H1 (cell line): ENCODE measurements at regions not wholly inside any gene's neighbourhood (a gene's known extent, or its start where the extent isn't known, plus 50 kb on each side); places are given as distances from the start of the nearest gene placed in this dataset.

Experiments used
- CTCF ChIA-PET: fragments of 300-600 bp; sonication (Branson Sonifier 250); formaldehyde crosslinking; loops from one replicate; lab custom pipeline; 2021; ENCODE audit not compliant: partially characterized antibody; lab: Charles Lee
- POLR2A ChIA-PET: fragments of 300-600 bp; sonication (Branson Sonifier 250); formaldehyde crosslinking; loops from one replicate; lab custom pipeline; 2021; ENCODE audit warnings: inconsistent platforms; ENCODE audit not compliant: partially characterized antibody; lab: Charles Lee
- DNase-seq, 2 experiments: peaks; one replicate each; pipeline versions ENCODE4 v3.0.0 to v3.0.0-alpha.2; 2010 to 2022; ENCODE audit warnings: low spot score in 2 of 2, low read depth in 1 of 2, mixed read lengths in 1 of 2
- FAIRE-seq: peaks from 2 replicates; lab custom pipeline; 2011; peaks lifted over from hg19 to GRCh38; lab: Jason Lieb, UNC
- H2AFZ ChIP-seq: 2 replicates; pipeline ENCODE4 v1.8.1; 2012; ENCODE audit warnings: low read length, inconsistent platforms
- H2AK5ac ChIP-seq: 2 replicates; pipeline ENCODE4 v1.6.1; 2013; ENCODE audit warnings: low read depth, low read length
- H2BK120ac ChIP-seq: replicated peaks from 2 replicates; pipeline ENCODE3; 2013; ENCODE audit warnings: low read depth, low read length, inconsistent platforms
- H2BK12ac ChIP-seq: 2 replicates; pipeline ENCODE4 v1.6.1; 2013; ENCODE audit warnings: low read depth, low read length
- H2BK15ac ChIP-seq: 2 replicates; pipeline ENCODE4 v1.6.1; 2013; ENCODE audit warnings: low read length
- H2BK20ac ChIP-seq: 2 replicates; pipeline ENCODE4 v1.6.1; 2013; ENCODE audit warnings: low read length
- H2BK5ac ChIP-seq: 2 replicates; pipeline ENCODE4 v1.6.1; 2013; ENCODE audit warnings: low read depth, low read length
- H3K14ac ChIP-seq: 2 replicates; pipeline ENCODE4 v1.6.1; 2013; ENCODE audit warnings: inconsistent platforms; ENCODE audit not compliant: insufficient read length
- H3K18ac ChIP-seq: 2 replicates; pipeline ENCODE4 v1.6.1; 2013; ENCODE audit warnings: low read length; ENCODE audit errors: extremely low read depth
- H3K23ac ChIP-seq: 2 replicates; pipeline ENCODE4 v1.6.1; 2013; ENCODE audit warnings: inconsistent platforms; ENCODE audit not compliant: insufficient read length
- H3K23me2 ChIP-seq: 2 replicates; pipeline ENCODE4 v1.6.1; 2013; ENCODE audit warnings: low read depth, low read length
- H3K27ac ChIP-seq: 2 replicates; pipeline ENCODE4 v1.6.1; 2011; ENCODE audit warnings: low read depth, low read length, inconsistent platforms
- H3K27me3 ChIP-seq, 4 experiments: replicated peaks in 1 of 4; 1 replicate in 1 of 4; 2 replicates in 3 of 4; pipeline versions ENCODE4 v1.6.1 to v1.8.1; 2011 to 2013; ENCODE audit warnings: low read length in 3 of 4, mild to moderate bottlenecking in 3 of 4, inconsistent platforms in 2 of 4, mixed read lengths in 2 of 4, moderate library complexity in 1 of 4; ENCODE audit not compliant: control insufficient read depth in 3 of 4, insufficient read depth in 3 of 4; ENCODE audit errors: extremely low read depth in 1 of 4
- H3K36me3 ChIP-seq, 4 experiments: 2 replicates each; pipeline versions ENCODE4 v1.6.1 to v1.8.1; 2011 to 2013; ENCODE audit warnings: mild to moderate bottlenecking in 4 of 4, low read length in 3 of 4, moderate library complexity in 2 of 4, control low read depth in 1 of 4, inconsistent platforms in 1 of 4; ENCODE audit not compliant: insufficient read depth in 4 of 4, control insufficient read depth in 2 of 4
- H3K4ac ChIP-seq: replicated peaks from 2 replicates; pipeline ENCODE3; 2013; ENCODE audit warnings: low read length, low read depth, mixed read lengths, inconsistent platforms; ENCODE audit not compliant: insufficient read length
- H3K4me1 ChIP-seq, 4 experiments: replicated peaks in 1 of 4; 1 replicate in 1 of 4; 2 replicates in 3 of 4; pipeline versions ENCODE4 v1.6.1 to v1.8.1; 2011 to 2013; ENCODE audit warnings: low read length in 3 of 4, inconsistent platforms in 2 of 4, mixed read lengths in 1 of 4; ENCODE audit not compliant: insufficient read depth in 4 of 4, control insufficient read depth in 3 of 4
- H3K4me2 ChIP-seq, 2 experiments: 2 replicates each; pipeline versions ENCODE4 v1.6.1 to v1.8.1; 2011 to 2013; ENCODE audit warnings: low read depth in 2 of 2, low read length in 2 of 2, control low read depth in 1 of 2, inconsistent platforms in 1 of 2, mild to moderate bottlenecking in 1 of 2; ENCODE audit not compliant: insufficient read depth in 1 of 2
- H3K4me3 ChIP-seq, 4 experiments: fragments of 200-600, 300-600 bp in 1 of 4; sonication (generic), shearing (Covaris generic), sonication (Bioruptor Twin) in 1 of 4; 2 replicates each; pipeline versions ENCODE4 v1.5.1 to v1.8.1; 2011 to 2016; ENCODE audit warnings: low read length in 4 of 4, low read depth in 3 of 4, control low read depth in 2 of 4, inconsistent platforms in 2 of 4, mild to moderate bottlenecking in 2 of 4, mixed read lengths in 1 of 4, moderate library complexity in 1 of 4; ENCODE audit not compliant: insufficient read depth in 2 of 4; ENCODE audit errors: extremely low read depth in 1 of 4
- H3K56ac ChIP-seq: replicated peaks from 2 replicates; pipeline ENCODE3; 2013; ENCODE audit warnings: low read depth, mild to moderate bottlenecking, mixed read lengths, low read length, inconsistent platforms; ENCODE audit not compliant: insufficient read length
- H3K79me1 ChIP-seq: 2 replicates; pipeline ENCODE4 v1.6.1; 2013; ENCODE audit warnings: low read depth, low read length, control low read depth
- H3K79me2 ChIP-seq, 2 experiments: 2 replicates each; pipeline versions ENCODE4 v1.6.1 to v1.8.1; 2012 to 2013; ENCODE audit warnings: low read length in 2 of 2, mild to moderate bottlenecking in 2 of 2, inconsistent platforms in 1 of 2; ENCODE audit not compliant: insufficient read depth in 2 of 2, control insufficient read depth in 1 of 2
- H3K9ac ChIP-seq, 4 experiments: replicated peaks in 1 of 4; 1 replicate in 1 of 4; 2 replicates in 3 of 4; pipeline versions ENCODE4 v1.6.1 to v1.8.1; 2011 to 2013; ENCODE audit warnings: low read depth in 3 of 4, low read length in 3 of 4, control low read depth in 2 of 4, mild to moderate bottlenecking in 2 of 4, moderate library complexity in 2 of 4, inconsistent platforms in 1 of 4; ENCODE audit errors: extremely low read depth in 1 of 4
- H3K9me3 ChIP-seq, 2 experiments: 2 replicates each; pipeline versions ENCODE4 v1.6.1 to v1.8.1; 2012 to 2013; ENCODE audit warnings: mild to moderate bottlenecking in 2 of 2, moderate library complexity in 2 of 2, control low read depth in 1 of 2, inconsistent platforms in 1 of 2, low read depth in 1 of 2, low read length in 1 of 2, mixed read lengths in 1 of 2; ENCODE audit not compliant: insufficient read depth in 2 of 2
- H4K20me1 ChIP-seq, 2 experiments: replicated peaks in 1 of 2; 2 replicates each; pipeline versions ENCODE3 to v1.8.1; 2011 to 2013; ENCODE audit warnings: inconsistent platforms in 2 of 2, low read length in 2 of 2, mild to moderate bottlenecking in 1 of 2; ENCODE audit not compliant: insufficient read depth in 2 of 2, control insufficient read depth in 1 of 2
- H4K5ac ChIP-seq: 2 replicates; pipeline ENCODE4 v1.6.1; 2013; ENCODE audit warnings: low read length, low read depth, mixed read lengths, inconsistent platforms; ENCODE audit not compliant: insufficient read length
- H4K8ac ChIP-seq: 2 replicates; pipeline ENCODE4 v1.8.0; 2013; ENCODE audit warnings: mild to moderate bottlenecking, moderate library complexity, low read length, inconsistent platforms; ENCODE audit not compliant: insufficient read depth; ENCODE audit errors: extremely low read depth
- H4K91ac ChIP-seq: replicated peaks from 2 replicates; pipeline ENCODE3; 2013; ENCODE audit warnings: low read length, mixed read lengths, inconsistent platforms; ENCODE audit not compliant: insufficient read length
- BACH1 ChIP-seq: IDR thresholded peaks from 2 replicates; pipeline ENCODE4 v1.6.1; 2012; ENCODE audit warnings: low read length, improper control_type of control experiment
- BCL11A ChIP-seq, 2 experiments: IDR thresholded peaks; one replicate each; pipeline ENCODE4 v1.6.1; 2011; ENCODE audit warnings: low read depth in 2 of 2, low read length in 2 of 2, mild to moderate bottlenecking in 2 of 2
- CBX8 ChIP-seq: fragments of 300-800, 300-1000 bp; sonication (generic); IDR thresholded peaks from 2 replicates; pipeline ENCODE4 v1.7.1; 2016; ENCODE audit warnings: low read depth, low read length, borderline replicate concordance
- CTBP2 ChIP-seq: IDR thresholded peaks from 2 replicates; pipeline ENCODE4 v1.7.0; 2011; ENCODE audit warnings: borderline replicate concordance, mild to moderate bottlenecking, moderate library complexity, mixed read lengths, low read length; ENCODE audit not compliant: insufficient read depth, insufficient read length
- HDAC6 ChIP-seq: IDR thresholded peaks from one replicate; pipeline ENCODE4 v1.7.1; 2012; ENCODE audit warnings: low read depth, mild to moderate bottlenecking, inconsistent platforms, low read length, moderate library complexity
- RFX5 ChIP-seq: IDR thresholded peaks from 2 replicates; pipeline ENCODE4 v1.6.1; 2011; ENCODE audit warnings: low read depth, low read length, improper control_type of control experiment, borderline replicate concordance
- RXRA ChIP-seq: IDR thresholded peaks from 2 replicates; pipeline ENCODE4 v1.6.1; 2011; ENCODE audit warnings: low read depth, mild to moderate bottlenecking, low read length, moderate library complexity; ENCODE audit not compliant: insufficient read depth
- SP4 ChIP-seq: IDR thresholded peaks from 2 replicates; pipeline ENCODE4 v1.6.1; 2012; ENCODE audit warnings: low read length, inconsistent platforms
- ZNF274 ChIP-seq: IDR thresholded peaks from 2 replicates; pipeline ENCODE4 v1.7.0; 2012; ENCODE audit warnings: low read length, borderline replicate concordance; ENCODE audit errors: extremely low read depth

- Histone ChIP-seq H3K23me2 (no peaks in the 10 kb centered on the region), H2AK5ac (no peak overlapping the region), H3K27me3 (peaks cover 0 to 1% (median 0%) of the 10 kb centered on the region in 4 experiments; a peak in 1 of 7 replicates), H3K36me3 (no peaks in the 10 kb centered on the region), H2AFZ (no peak overlapping the region), H3K14ac (no peak overlapping the region), H2BK120ac (no peak overlapping the region), H3K4me1 (no peaks in the 10 kb centered on the region), H3K23ac (no peak overlapping the region), H3K79me1 (no peaks in the 10 kb centered on the region), H2BK20ac (no peak overlapping the region), H3K4ac (no peak overlapping the region), H4K91ac (no peak overlapping the region), H3K18ac (no peak overlapping the region), H2BK12ac (no peak overlapping the region), H3K27ac (no peak overlapping the region), H3K79me2 (no peaks in the 10 kb centered on the region), H3K9me3 (no peaks in the 10 kb centered on the region), H3K4me2 (no peak overlapping the region), H3K9ac (no peak overlapping the region), H3K56ac (no peak overlapping the region), H3K4me3 (no peak overlapping the region), H4K8ac (no peak overlapping the region), H2BK5ac (no peak overlapping the region), H4K20me1 (no peaks in the 10 kb centered on the region), H2BK15ac (no peak overlapping the region), H4K5ac (no peak overlapping the region)
- FAIRE-seq: no peak
- ChIA-PET POLR2A (no interaction called here), CTCF (no interaction called here)
- TF ChIP-seq BACH1 (no peak), SP4 (no peak), RFX5 (no peak), HDAC6 (no peak), RXRA (no peak), CBX8 (no peak), BCL11A (IDR thresholded peaks at IDR 0.05; ENCODE audit: low read depth in 2 of 2, low read length in 2 of 2) (no peak), CTBP2 (no peak), ZNF274 (no peak)
- DNase-seq: no peak
Measured at GRCh38 chr11:37323843-37324242, 725.8 kb upstream of the RAG2 start.
